ENCODE measurements at regions not wholly inside any gene's neighbourhood (a gene's known extent, or its start where the extent isn't known, plus 50 kb on each side); places are given as distances from the start of the nearest gene placed in this dataset.

- no peak for TF ChIP-seq CTCF (IDR thresholded peaks at IDR 0.05; ENCODE audit: poor library complexity, severe bottlenecking)
- TF ChIP-seq SMC3 (conservative IDR thresholded peaks at IDR 0.05; ENCODE audit: poor library complexity) = no peak
Observed at GRCh38 chr2:6748406-6749067, 117.2 kb downstream of the CMPK2 start.

Measured in neural cell (in vitro differentiated cells).